ENCODE measurements at regions not wholly inside any gene's neighbourhood (a gene's known extent, or its start where the extent isn't known, plus 50 kb on each side); places are given as distances from the start of the nearest gene placed in this dataset.

GRCh38 chr16:79982361-79982760, 381.8 kb upstream of the MAF start:
- TF ChIP-seq POLR2A (IDR thresholded peaks at IDR 0.05) (no peak), CTCF (IDR thresholded peaks at IDR 0.05) (no peak)
